ENCODE measurements at regions not wholly inside any gene's neighbourhood (a gene's known extent, or its start where the extent isn't known, plus 50 kb on each side); places are given as distances from the start of the nearest gene placed in this dataset.

- Histone ChIP-seq H2BK15ac (ENCODE audit: low read depth, low read length) (no peak overlapping the region), H3K4me3 (ENCODE audit: insufficient read depth, low read depth, low read length) (no peak overlapping the region), H2AK5ac (ENCODE audit: low read depth, low read length) (no peak overlapping the region), H3K4me1 (ENCODE audit: control insufficient read depth, insufficient read depth, low read length) (no peaks in the 10 kb centered on the region), H2BK120ac (ENCODE audit: low read depth, low read length) (no peak overlapping the region), H3K27ac (ENCODE audit: insufficient read depth, low read length) (no peak overlapping the region), H3K56ac (ENCODE audit: extremely low read depth, insufficient read depth, low read length) (no peak overlapping the region), H3K4me2 (ENCODE audit: low read depth, low read length) (no peak overlapping the region), H3K23ac (ENCODE audit: low read depth, low read length) (no peak overlapping the region), H2AK9ac (replicated peaks; ENCODE audit: low read depth, low read length, poor library complexity) (no peak overlapping the region), H4K8ac (ENCODE audit: low read depth in 2 of 2, low read length in 2 of 2) (no peak overlapping the region), H3K79me1 (ENCODE audit: low read depth in 1 of 2, low read length in 2 of 2) (no peaks in the 10 kb centered on the region), H2AFZ (replicated peaks; ENCODE audit: low read length, poor library complexity) (no peak overlapping the region), H4K20me1 (ENCODE audit: insufficient read depth, low read length) (no peaks in the 10 kb centered on the region), H3K9me3 (ENCODE audit: control insufficient read depth, insufficient read depth, low read length) (peaks cover 3% of the 10 kb centered on the region), H4K5ac (ENCODE audit: low read depth, low read length) (no peak overlapping the region), H4K91ac (ENCODE audit: insufficient read depth, low read depth, low read length) (no peak overlapping the region), H3K14ac (replicated peaks; ENCODE audit: low read depth, low read length) (no peak overlapping the region), H2BK20ac (ENCODE audit: low read depth, low read length) (no peak overlapping the region), H3K4ac (ENCODE audit: low read depth, low read length) (no peak overlapping the region), H3K36me3 (ENCODE audit: control insufficient read depth, insufficient read depth, low read length) (no peaks in the 10 kb centered on the region), H3K9me1 (ENCODE audit: insufficient read depth, low read length) (no peaks in the 10 kb centered on the region), H3K18ac (ENCODE audit: low read depth, low read length) (no peak overlapping the region), H2BK5ac (ENCODE audit: low read depth, low read length, poor library complexity, severe bottlenecking) (no peak overlapping the region), H3K9ac (ENCODE audit: low read depth, low read length) (no peak overlapping the region), H3K27me3 (ENCODE audit: control insufficient read depth, insufficient read depth, low read length) (no peaks in the 10 kb centered on the region)
- in situ Hi-C loops (cut with MboI; ENCODE audit: low sequenced_read_pairs), result no loop called here
- no peak for DNase-seq
- intact Hi-C loops (cut with micrococcal nuclease), result no loop called here
- WGBS, 2 experiments (ENCODE audit: extremely low coverage in 2 of 2, insufficient read length in 1 of 2), result 0% methylated on average over 1 of the region's 1 CpG; no CpG with 5 or more reads in 1 of the 2 experiments
- BruUV-seq (replicated peaks), result no TSS peak
- dilution Hi-C loops (cut with HindIII; ENCODE audit: low sequenced_read_pairs, unreplicated experiment), result no loop called here
- no peak for TF ChIP-seq BHLHE40 (IDR thresholded peaks at IDR 0.05; ENCODE audit: low read depth, low read length)
- no peak for TF ChIP-seq CHD1 (IDR thresholded peaks at IDR 0.05; ENCODE audit: low read depth, low read length)
- TF ChIP-seq POLR2A (IDR thresholded peaks at IDR 0.05; ENCODE audit: low read depth, low read length), result no peak
- no peak for TF ChIP-seq MAFK (IDR thresholded peaks at IDR 0.05; ENCODE audit: low read depth, low read length)
- TF ChIP-seq RAD21 (IDR thresholded peaks at IDR 0.05; ENCODE audit: low read length), result no peak
- TF ChIP-seq MAZ (IDR thresholded peaks at IDR 0.05; ENCODE audit: borderline replicate concordance, low read depth, low read length), result no peak
- TF ChIP-seq FOS (IDR thresholded peaks at IDR 0.05; ENCODE audit: low read depth, low read length), result no peak
- no peak for TF ChIP-seq CTCF (conservative IDR thresholded peaks at IDR 0.05; ENCODE audit: low read depth, low read length)
- TF ChIP-seq ELK1 (IDR thresholded peaks at IDR 0.05; ENCODE audit: borderline replicate concordance, low read depth, low read length), result no peak
- TF ChIP-seq RFX5 (IDR thresholded peaks at IDR 0.05; ENCODE audit: low read depth, low read length), result no peak
- TF ChIP-seq NFE2L2 (IDR thresholded peaks at IDR 0.05; ENCODE audit: low read depth, low read length), result no peak
- TF ChIP-seq CEBPB (IDR thresholded peaks at IDR 0.05; ENCODE audit: low read depth, low read length), result no peak
- no peak for TF ChIP-seq MXI1 (IDR thresholded peaks at IDR 0.05; ENCODE audit: borderline replicate concordance, low read depth, low read length)
- no peak for TF ChIP-seq RCOR1 (IDR thresholded peaks at IDR 0.05; ENCODE audit: insufficient replicate concordance, low read length)
- TF ChIP-seq USF2 (IDR thresholded peaks at IDR 0.05; ENCODE audit: low read depth, low read length), result no peak
- ChIA-PET POLR2A (ENCODE audit: unreplicated experiment) (no interaction called here), CTCF (no interaction called here)
- no peak for ATAC-seq (ENCODE audit: low read depth)
Measured at GRCh38 chr4:115668396-115668795, 555.0 kb upstream of the NDST4 start.

Data from IMR-90 (cell line).